K562 (cell line): ENCODE measurements at regions not wholly inside any gene's neighbourhood (a gene's known extent, or its start where the extent isn't known, plus 50 kb on each side); places are given as distances from the start of the nearest gene placed in this dataset.

Experiments
- ATAC-seq: fragments of 200-7000 bp; cut with Tn5 transposase; 3 replicates; pipeline ENCODE4 v1.9.1; 2020; ENCODE audit warnings: moderate library complexity
- BruUV-seq: library from RNA; stranded (reverse); fragments of 400-500 nt; replicated peaks from 2 replicates; lab custom pipeline; 2021; lab: Mats Ljungman, UMichigan
- CTCF ChIA-PET: fragments of 300-600 bp; formaldehyde crosslinking; extraction: SDS; loops from one replicate; lab custom pipeline; 2021; ENCODE audit warnings: low intra/inter-chr PET ratio; lab: Yijun Ruan, JAX
- POLR2A ChIA-PET: fragments of 300-600, 350-650 bp; sonication (Branson Sonifier 250); formaldehyde crosslinking; extraction: SDS; loops from one replicate; lab custom pipeline; 2021; ENCODE audit warnings: antibody characterized with exemption, inconsistent platforms; lab: Yijun Ruan, JAX
- DNase-seq, 4 experiments: peaks; one replicate each; pipeline versions ENCODE4 v3.0.0 to v3.0.0-alpha.2; 2011 to 2018; ENCODE audit warnings: low spot score in 3 of 4, mixed read lengths in 3 of 4; ENCODE audit errors: extremely low read depth in 1 of 4
- FAIRE-seq: peaks from 2 replicates; lab custom pipeline; 2011; peaks lifted over from hg19 to GRCh38; lab: Jason Lieb, UNC
- H2AFZ ChIP-seq: 2 replicates; pipeline ENCODE4 v1.6.0; 2011; ENCODE audit warnings: low read depth, low read length, control low read depth, inconsistent platforms
- H3K27ac ChIP-seq: fragments of 200-600 bp; 3 replicates; pipeline ENCODE4 v1.8.0; 2011; ENCODE audit warnings: low read depth, mild to moderate bottlenecking, control low read depth, inconsistent platforms, low read length, moderate library complexity, mixed read lengths; ENCODE audit errors: extremely low read depth
- H3K27me3 ChIP-seq, 2 experiments: fragments of 300-600 bp in 1 of 2; 2 replicates in 1 of 2; 3 replicates in 1 of 2; pipeline versions ENCODE4 v1.6.0 to v1.8.0; 2011; ENCODE audit warnings: inconsistent platforms in 2 of 2, low read length in 2 of 2, mild to moderate bottlenecking in 1 of 2, mixed read lengths in 1 of 2, moderate library complexity in 1 of 2; ENCODE audit not compliant: control insufficient read depth in 2 of 2, insufficient read depth in 2 of 2
- H3K36me3 ChIP-seq: fragments of 300-600 bp; 3 replicates; pipeline ENCODE4 v1.8.0; 2011; ENCODE audit warnings: mild to moderate bottlenecking, low read length, inconsistent platforms; ENCODE audit not compliant: control insufficient read depth, insufficient read depth
- H3K4me1 ChIP-seq, 2 experiments: fragments of 200-600 bp in 1 of 2; replicated peaks in 1 of 2; 2 replicates in 1 of 2; 3 replicates in 1 of 2; pipeline versions ENCODE4 v1.5.1 to v1.8.0; 2011; ENCODE audit warnings: inconsistent platforms in 2 of 2, low read length in 2 of 2, mild to moderate bottlenecking in 1 of 2, mixed read lengths in 1 of 2, moderate library complexity in 1 of 2; ENCODE audit not compliant: control insufficient read depth in 2 of 2, insufficient read depth in 2 of 2
- H3K4me2 ChIP-seq: 2 replicates; pipeline ENCODE4 v1.6.1; 2011; ENCODE audit warnings: low read length, control low read depth, inconsistent platforms, mixed read lengths; ENCODE audit not compliant: insufficient read depth
- H3K4me3 ChIP-seq: fragments of 200-600 bp; sonication (generic), shearing (Covaris generic); 2 replicates; pipeline ENCODE4 v1.5.1; 2016; ENCODE audit warnings: control low read depth, inconsistent platforms
- H3K79me2 ChIP-seq: fragments of 200-600 bp; 3 replicates; pipeline ENCODE4 v1.8.0; 2011; ENCODE audit warnings: low read length, inconsistent platforms; ENCODE audit not compliant: control insufficient read depth, insufficient read depth
- H3K9ac ChIP-seq, 2 experiments: 2 replicates each; pipeline versions ENCODE4 v1.6.0 to v1.6.1; 2011; ENCODE audit warnings: low read depth in 2 of 2, low read length in 2 of 2, control low read depth in 1 of 2, inconsistent platforms in 1 of 2, mild to moderate bottlenecking in 1 of 2, mixed read lengths in 1 of 2; ENCODE audit not compliant: insufficient read depth in 1 of 2
- H3K9me1 ChIP-seq: one replicate; pipeline ENCODE4 v1.6.0; 2011; ENCODE audit warnings: inconsistent platforms, mild to moderate bottlenecking, low read length, moderate library complexity; ENCODE audit not compliant: control insufficient read depth, insufficient read depth
- H3K9me3 ChIP-seq: replicated peaks from 2 replicates; pipeline ENCODE4 v1.5.1; 2011; ENCODE audit warnings: low read depth, low read length, inconsistent platforms; ENCODE audit not compliant: control insufficient read depth, insufficient read depth
- H4K20me1 ChIP-seq: replicated peaks from 2 replicates; pipeline ENCODE4 v1.6.1; 2011; ENCODE audit warnings: low read length, inconsistent platforms, mixed read lengths; ENCODE audit not compliant: control insufficient read depth, insufficient read depth
- CTCFL ChIP-seq: IDR thresholded peaks from 2 replicates; pipeline ENCODE4 v1.6.1; 2011; ENCODE audit warnings: borderline replicate concordance, low read depth, mild to moderate bottlenecking, moderate library complexity, low read length; ENCODE audit not compliant: insufficient read depth, poor library complexity, severe bottlenecking
- E2F1 ChIP-seq: sonication (generic); formaldehyde crosslinking; IDR thresholded peaks from 2 replicates; pipeline ENCODE4 v1.8.1; 2023; ENCODE audit warnings: mild to moderate bottlenecking, missing genetic modification reagents, moderate library complexity
- E4F1 ChIP-seq: fragments of 250-450 bp; sonication (Bioruptor Pico); IDR thresholded peaks from 2 replicates; pipeline ENCODE4 v1.5.0; 2021; ENCODE audit warnings: mild to moderate bottlenecking, borderline replicate concordance
- HEY1 ChIP-seq: fragments of 250-450 bp; sonication (Bioruptor Pico); IDR thresholded peaks from 2 replicates; pipeline ENCODE4 v1.5.0; 2020; ENCODE audit warnings: mild to moderate bottlenecking, moderate library complexity, borderline replicate concordance
- L3MBTL2 ChIP-seq: fragments of 450-650 bp; IDR thresholded peaks from 2 replicates; pipeline ENCODE4 v1.6.1; 2016; ENCODE audit warnings: mild to moderate bottlenecking, moderate library complexity
- LARP7 ChIP-seq: fragments of 450-650 bp; IDR thresholded peaks from 2 replicates; pipeline ENCODE4 v1.6.1; 2016
- MBD1 ChIP-seq: fragments of 250-450 bp; sonication (Bioruptor Pico); IDR thresholded peaks from 2 replicates; pipeline ENCODE4 v1.8.0; 2022; ENCODE audit warnings: inconsistent platforms
- MXD1 ChIP-seq: fragments of 250-450 bp; sonication (Bioruptor Pico); IDR thresholded peaks from 2 replicates; pipeline ENCODE4 v1.8.0; 2021; ENCODE audit warnings: borderline replicate concordance, mild to moderate bottlenecking, moderate library complexity; ENCODE audit not compliant: poor library complexity, severe bottlenecking
- PHTF2 ChIP-seq: fragments of 250-450 bp; sonication (Bioruptor Pico); IDR thresholded peaks from 2 replicates; pipeline ENCODE4 v1.5.0; 2021; ENCODE audit warnings: mild to moderate bottlenecking
- TOE1 ChIP-seq, 2 experiments: fragments of 450-650 bp in 1 of 2; sonication (generic) in 1 of 2; formaldehyde crosslinking in 1 of 2; IDR thresholded peaks; 2 replicates each; pipeline versions ENCODE4 v1.7.1 to v1.8.0; 2016 to 2022; ENCODE audit warnings: borderline replicate concordance in 2 of 2, mild to moderate bottlenecking in 2 of 2, antibody characterized with exemption in 1 of 2, inconsistent platforms in 1 of 2, low read depth in 1 of 2, missing genetic modification reagents in 1 of 2, moderate library complexity in 1 of 2
- ZNF124 ChIP-seq: sonication (generic); formaldehyde crosslinking; IDR thresholded peaks from 2 replicates; pipeline ENCODE4 v1.8.1; 2022; ENCODE audit warnings: missing genetic modification reagents
- ZNF398 ChIP-seq: fragments of 250-450 bp; sonication (Bioruptor Pico); IDR thresholded peaks from 2 replicates; pipeline ENCODE4 v1.8.0; 2021; ENCODE audit warnings: moderate library complexity, mild to moderate bottlenecking, inconsistent platforms
- WGBS: fragments of 100-300 bp; shearing (Covaris generic); methylation state at CpG from one replicate; pipeline ENCODE4 v1.1.6; 2016; ENCODE audit warnings: low coverage, mixed read lengths; ENCODE audit not compliant: insufficient coverage; ENCODE audit errors: missing lambda C conversion rate; 5-methylcytosine and 5-hydroxymethylcytosine counted together
- in situ Hi-C: fragments of 300-500 bp; cut with MboI; formaldehyde crosslinking; loops from 4 replicates; pipeline ENCODE4 v1.15.0; 2018; ENCODE audit warnings: inconsistent platforms, mixed read lengths
- intact Hi-C: fragments of 100-400 bp; cut with micrococcal nuclease; formaldehyde crosslinking; loops from 2 replicates; pipeline ENCODE4 v1.14.2; 2022

GRCh38 chr2:76445880-76446279 is 735.2 kb upstream of the GCFC2 start:
- no peak overlapping the region for H2AFZ ChIP-seq
- no peak for ATAC-seq
- H3K9me3 ChIP-seq: no peaks in the 10 kb centered on the region
- no peaks in the 10 kb centered on the region for H3K9me1 ChIP-seq
- no TSS peak for BruUV-seq
- FAIRE-seq: no peak
- H3K79me2 ChIP-seq: no peaks in the 10 kb centered on the region
- no peaks in the 10 kb centered on the region for H3K4me1 ChIP-seq
- no peak overlapping the region for H3K4me2 ChIP-seq
- ChIA-PET POLR2A (no interaction called here), CTCF (no interaction called here)
- no peaks in the 10 kb centered on the region for H4K20me1 ChIP-seq
- H3K27ac ChIP-seq: no peak overlapping the region
- H3K9ac ChIP-seq: no peak overlapping the region
- no peak for DNase-seq
- no peak overlapping the region for H3K4me3 ChIP-seq
- H3K36me3 ChIP-seq: no peaks in the 10 kb centered on the region
- WGBS: 14% methylated on average over 3 of the region's 3 CpGs
- H3K27me3 ChIP-seq: no peaks in the 10 kb centered on the region
- in situ Hi-C loops: no loop called here
- intact Hi-C loops: no loop called here
- no peak for TF ChIP-seq L3MBTL2
- TF ChIP-seq HEY1: no peak
- no peak for TF ChIP-seq ZNF124 (CRISPR knock-in tag)
- TF ChIP-seq ZNF398 (CRISPR knock-in tag): no peak
- TF ChIP-seq CTCFL: no peak
- TF ChIP-seq MBD1 (CRISPR knock-in tag): no peak
- no peak for TF ChIP-seq E4F1 (CRISPR knock-in tag)
- no peak for TF ChIP-seq E2F1 (CRISPR knock-in tag)
- TF ChIP-seq MXD1 (CRISPR knock-in tag): no peak
- TF ChIP-seq TOE1 (IDR thresholded peaks at IDR 0.05; ENCODE audit: borderline replicate concordance): no peak
- TF ChIP-seq TOE1 (CRISPR knock-in tag; IDR thresholded peaks at IDR 0.05; ENCODE audit: borderline replicate concordance, low read depth): no peak
- no peak for TF ChIP-seq PHTF2 (CRISPR knock-in tag)
- TF ChIP-seq LARP7: no peak
